ENCODE measurements at regions not wholly inside any gene's neighbourhood (a gene's known extent, or its start where the extent isn't known, plus 50 kb on each side); places are given as distances from the start of the nearest gene placed in this dataset.

DNA sequence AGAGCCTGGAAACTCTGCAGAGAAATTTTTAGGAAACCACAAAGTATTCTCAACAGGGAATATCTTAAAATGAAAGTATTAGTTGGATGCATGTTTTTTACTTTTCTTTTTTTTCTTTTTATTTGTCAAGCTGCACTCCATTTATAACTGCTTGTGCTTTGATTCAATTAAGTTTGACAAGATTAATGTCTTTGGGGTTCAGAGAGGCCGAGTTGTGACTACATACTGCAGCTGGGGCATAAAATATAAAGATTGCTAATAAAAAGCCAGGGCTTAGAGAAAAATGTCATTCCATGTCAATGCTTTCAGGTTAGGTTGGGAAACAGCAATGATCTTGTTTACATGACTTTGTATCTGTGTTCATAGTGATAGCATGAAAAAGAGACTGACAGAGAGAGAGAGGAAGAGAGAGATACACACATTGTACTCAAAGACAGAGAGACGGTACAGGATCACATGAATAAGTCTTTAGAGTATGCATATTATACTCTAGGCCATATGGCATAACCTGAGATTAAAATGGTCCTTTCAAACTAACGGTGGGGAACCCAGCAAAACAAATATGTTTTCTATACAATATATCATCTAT is 1022.3 kb upstream of the CNTNAP5 start:
- no peak for DNase-seq (ENCODE audit: low spot score)

DNA sequence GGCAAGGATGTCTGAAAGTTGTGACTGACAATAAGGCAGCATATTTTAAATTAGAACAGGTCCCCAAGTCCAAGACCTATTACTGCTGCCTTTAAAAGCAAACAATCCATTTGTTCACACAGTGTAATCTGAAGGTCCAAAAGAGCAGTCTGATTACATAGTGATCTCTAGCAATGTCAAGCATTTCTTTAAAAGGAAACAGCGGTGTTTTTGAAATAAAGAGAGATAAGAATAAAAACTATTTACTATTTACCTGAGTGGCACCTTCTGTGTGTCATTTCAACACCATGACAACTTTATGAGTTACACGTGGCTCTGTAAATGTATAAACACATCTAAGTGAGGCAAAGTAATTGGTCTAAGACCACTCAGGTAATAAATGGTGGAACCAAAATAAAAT is 1009.9 kb upstream of the CNTNAP5 start:
- no peak for DNase-seq (ENCODE audit: low spot score)

DNA sequence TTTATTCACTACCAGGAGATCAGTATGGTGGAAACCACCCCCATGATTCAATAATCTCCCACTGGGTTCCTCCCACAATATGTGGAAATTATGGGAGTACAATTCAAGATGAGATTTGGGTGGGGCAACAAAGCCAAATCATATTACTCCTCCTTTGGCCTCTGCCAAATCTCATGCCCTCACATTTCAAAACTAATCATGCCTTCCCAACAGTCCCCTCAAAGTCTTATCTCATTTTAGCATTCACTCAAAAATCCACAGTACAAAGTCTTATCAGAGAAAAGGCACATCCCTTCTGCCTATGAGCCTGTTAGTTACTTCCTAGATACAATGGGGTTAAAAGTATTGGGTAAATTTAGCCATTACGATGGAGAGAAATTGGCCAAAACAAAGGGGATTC is 989.5 kb upstream of the CNTNAP5 start:
- no peak for DNase-seq (ENCODE audit: low spot score)

GRCh38 chr2:123036300-123036699 is 988.8 kb upstream of the CNTNAP5 start:
- no peak for DNase-seq (ENCODE audit: low spot score)

GRCh38 chr2:123040506-123040905 is 984.6 kb upstream of the CNTNAP5 start:
- DNase-seq (ENCODE audit: low spot score) = no peak

GRCh38 chr2:123043458-123043857 is 981.6 kb upstream of the CNTNAP5 start:
- DNase-seq (ENCODE audit: low spot score) = no peak

DNA sequence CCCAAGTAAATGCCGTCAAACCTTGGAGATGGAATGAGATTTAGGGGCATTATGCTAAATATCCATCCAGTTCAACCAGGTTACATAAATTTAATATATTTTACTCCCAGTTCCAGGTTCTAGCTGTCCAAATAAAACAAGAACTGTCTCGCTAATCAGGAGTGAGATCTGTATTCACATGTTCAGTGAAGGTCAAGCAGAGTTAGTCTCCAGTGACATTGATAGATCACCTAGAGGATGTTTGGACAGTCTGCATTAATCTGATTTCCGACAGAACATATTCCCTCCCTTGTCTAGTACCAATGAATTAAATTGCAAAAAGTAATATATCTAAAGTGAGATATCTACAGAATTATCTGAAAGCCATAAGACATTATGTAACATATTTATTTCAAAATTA is 979.4 kb upstream of the CNTNAP5 start:
- DNase-seq (ENCODE audit: low spot score) = no peak

- DNase-seq (ENCODE audit: low spot score) = no peak
Observed at GRCh38 chr2:123047186-123047585, 977.9 kb upstream of the CNTNAP5 start.

DNA sequence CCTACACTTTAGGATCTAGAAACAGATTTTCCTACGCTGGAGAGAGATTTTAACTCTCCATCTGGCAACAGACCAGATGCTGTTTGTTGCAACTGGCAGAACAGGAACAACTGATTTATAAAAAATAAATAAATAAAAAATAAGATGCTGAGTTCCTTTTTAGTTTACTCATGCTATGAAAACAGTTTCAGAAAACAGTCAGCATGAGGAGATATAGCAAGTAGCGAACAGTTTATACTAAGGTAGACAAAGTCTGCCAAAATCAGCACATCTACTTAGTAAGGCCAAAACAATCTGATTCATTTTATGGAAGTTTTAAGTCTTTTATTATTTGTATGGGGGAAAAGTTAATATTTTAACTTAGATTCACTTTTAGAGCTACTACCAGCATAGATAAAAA is 974.0 kb upstream of the CNTNAP5 start:
- DNase-seq (ENCODE audit: low spot score) = no peak

GRCh38 chr2:123061534-123061933 is 963.6 kb upstream of the CNTNAP5 start:
- peak; percentile 55 for DNase-seq (ENCODE audit: low spot score)

DNA sequence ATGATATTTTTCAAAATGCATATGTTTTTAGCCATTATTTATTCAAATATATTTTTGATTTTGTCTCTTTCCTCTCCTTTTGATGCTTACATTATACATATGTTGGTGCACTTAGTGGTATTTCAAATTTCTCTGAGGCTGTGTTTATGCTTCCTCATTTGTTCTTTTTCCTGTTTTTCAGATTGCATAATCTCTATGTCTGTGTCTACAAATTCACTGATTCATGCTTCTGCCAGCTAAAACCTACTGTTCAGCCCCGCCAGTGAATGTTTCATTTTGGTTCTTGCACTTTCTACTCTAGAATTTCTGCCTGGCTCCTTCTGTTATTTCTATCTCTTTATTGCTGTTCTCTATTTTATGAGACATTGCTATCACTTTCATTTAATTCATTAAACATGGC is 951.7 kb upstream of the CNTNAP5 start:
- DNase-seq (ENCODE audit: low spot score) = no peak

DNA sequence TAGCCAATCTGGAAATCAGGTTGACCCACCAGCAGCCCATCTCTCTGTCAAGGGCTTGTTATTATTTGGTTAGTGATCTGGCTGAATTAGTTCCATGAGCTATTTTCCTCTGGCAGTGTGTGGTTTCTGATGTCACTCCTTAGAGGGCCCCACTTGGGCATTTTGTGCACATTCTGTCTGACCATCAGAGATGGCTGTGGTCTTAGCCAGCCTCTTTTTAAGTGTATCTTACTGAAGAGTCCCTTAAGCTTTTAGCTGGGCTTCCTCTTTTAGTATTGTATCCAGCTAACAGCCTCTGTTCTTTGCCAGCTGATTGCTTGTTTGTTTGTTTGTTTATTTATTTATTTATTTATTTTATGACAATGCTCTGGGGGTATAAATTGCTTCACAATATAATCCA is 951.1 kb upstream of the CNTNAP5 start:
- DNase-seq (ENCODE audit: low spot score) = no peak

GRCh38 chr2:123077101-123077500 is 948.0 kb upstream of the CNTNAP5 start:
- DNase-seq (ENCODE audit: low spot score) = no peak

- DNase-seq (ENCODE audit: low spot score) = no peak
Observed at GRCh38 chr2:123080331-123080730, 944.8 kb upstream of the CNTNAP5 start.

DNA sequence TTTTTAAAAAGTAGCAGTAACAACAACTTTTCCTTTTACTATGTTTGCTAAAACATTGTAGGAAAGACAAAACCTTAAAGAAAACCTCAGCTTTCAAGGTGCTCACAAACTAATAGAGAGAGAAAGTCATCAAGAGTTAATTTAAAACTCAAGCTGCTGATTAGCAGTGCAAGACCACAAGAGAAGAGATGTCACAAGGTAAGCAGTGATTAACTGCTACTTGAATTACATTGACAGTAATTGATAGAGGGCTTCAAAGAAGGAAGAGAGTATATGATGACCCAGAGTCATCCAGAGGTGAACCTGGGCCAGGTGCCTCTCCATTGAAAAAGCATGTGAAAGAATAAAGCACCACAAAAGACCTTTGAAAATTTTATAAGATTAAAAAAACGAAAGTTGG is 939.6 kb upstream of the CNTNAP5 start:
- no peak for DNase-seq (ENCODE audit: low spot score)

GRCh38 chr2:123086613-123087385 is 938.3 kb upstream of the CNTNAP5 start:
- no peak for DNase-seq (ENCODE audit: low spot score)

- no peak for DNase-seq (ENCODE audit: low spot score)
Observed at GRCh38 chr2:123091471-123091870, 933.6 kb upstream of the CNTNAP5 start.

GRCh38 chr2:123093199-123093598 is 931.9 kb upstream of the CNTNAP5 start:
- DNase-seq (ENCODE audit: low spot score) = no peak

GRCh38 chr2:123095219-123095835 is 929.8 kb upstream of the CNTNAP5 start:
- no peak for DNase-seq (ENCODE audit: low spot score)

DNA sequence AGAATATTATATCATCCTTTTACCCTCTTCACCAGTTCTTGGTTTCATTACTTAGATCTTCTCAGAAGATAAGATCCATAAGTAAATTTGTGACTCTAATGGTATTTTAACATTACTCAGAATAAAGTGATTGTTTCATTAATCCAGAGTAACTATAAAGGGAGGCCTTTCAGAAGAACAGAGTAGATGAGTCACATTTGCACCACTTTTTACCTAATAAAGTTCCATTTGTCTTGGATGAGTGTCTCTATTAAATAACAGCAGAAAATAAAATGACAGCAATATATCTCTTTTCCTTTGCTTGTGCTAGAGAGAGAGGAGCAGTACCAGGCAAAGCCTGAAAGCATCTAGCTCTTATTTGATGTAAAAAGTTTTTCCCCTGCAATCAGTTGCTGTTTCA is 926.5 kb upstream of the CNTNAP5 start:
- DNase-seq (ENCODE audit: low spot score) = no peak

GRCh38 chr2:123101434-123101833 is 923.7 kb upstream of the CNTNAP5 start:
- no peak for DNase-seq (ENCODE audit: low spot score)

DNA sequence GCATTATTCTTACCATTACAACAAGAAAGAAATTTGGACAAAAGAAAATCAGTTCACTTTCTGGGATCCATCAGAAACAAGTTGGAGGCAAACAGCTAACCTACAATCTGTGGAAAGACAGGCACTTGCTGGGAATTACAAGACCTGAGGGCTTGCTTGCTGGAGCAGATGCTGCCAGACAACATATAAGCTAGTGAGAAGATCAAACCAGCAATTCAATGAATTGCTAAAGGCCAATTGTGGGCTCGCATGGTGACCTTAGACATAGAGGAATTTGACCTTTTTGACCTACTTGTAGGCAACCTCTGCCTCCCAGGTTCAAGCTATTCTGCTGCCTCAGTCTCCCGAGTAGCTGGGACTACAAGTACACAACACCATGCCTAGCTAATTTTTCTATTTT is 921.2 kb upstream of the CNTNAP5 start:
- no peak for DNase-seq (ENCODE audit: low spot score)

DNA sequence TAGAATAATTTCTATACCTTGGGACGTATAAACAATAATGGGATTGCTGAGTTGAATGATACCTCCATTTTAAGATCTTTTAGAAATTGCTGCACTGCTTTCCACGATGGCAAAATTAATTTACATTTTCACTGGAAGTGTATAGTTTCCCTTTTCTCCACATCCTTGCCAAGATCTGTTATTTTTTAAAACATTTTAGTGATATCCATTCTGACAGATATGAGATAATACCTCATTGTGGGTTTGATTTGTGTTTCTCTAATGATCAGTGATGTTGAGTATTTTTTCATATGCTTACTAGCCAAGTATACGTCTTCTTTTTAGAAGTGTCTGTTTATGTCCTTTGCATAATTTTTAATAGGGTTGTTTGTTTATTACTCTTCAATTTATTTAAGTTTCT is 908.5 kb upstream of the CNTNAP5 start:
- no peak for DNase-seq (ENCODE audit: low spot score)

- no peak for DNase-seq (ENCODE audit: low spot score)
Observed at GRCh38 chr2:123127236-123127635, 897.9 kb upstream of the CNTNAP5 start.

Data from ecto neural progenitor cell (in vitro differentiated cells).